C4-2B (cell line): ENCODE measurements at regions not wholly inside any gene's neighbourhood (a gene's known extent, or its start where the extent isn't known, plus 50 kb on each side); places are given as distances from the start of the nearest gene placed in this dataset.

ENCODE experiments used
- ZFX ChIP-seq: fragments of 450-650 bp; IDR thresholded peaks from 2 replicates; pipeline ENCODE4 v1.6.1; 2017
- TF ChIP-seq, protein P1 (sequence below): fragments of 450-650 bp; conservative IDR thresholded peaks from 2 replicates; pipeline ENCODE4 v1.5.1; 2017; ENCODE audit warnings: mild to moderate bottlenecking

DNA sequence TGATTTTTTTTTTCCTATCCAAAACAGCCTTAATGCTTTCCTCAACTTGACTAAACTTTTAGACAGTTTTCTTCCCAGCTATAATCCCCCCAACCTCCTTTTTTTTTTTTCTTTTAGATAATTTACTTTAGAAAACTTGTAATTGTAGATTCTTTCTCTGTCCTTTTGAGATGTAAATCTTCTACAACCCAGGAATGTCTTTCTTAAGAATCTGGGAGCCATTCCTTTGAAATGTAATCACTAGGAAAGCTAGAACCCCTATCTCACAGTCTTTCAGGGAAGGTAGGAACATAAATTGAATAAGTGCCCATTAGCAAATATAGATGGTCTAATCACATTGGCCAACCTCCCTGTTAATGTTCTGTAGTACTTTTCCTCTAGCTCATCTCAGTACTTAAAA is 285.4 kb downstream of the NUP35 start:
- TF ChIP-seq, protein P1, sequence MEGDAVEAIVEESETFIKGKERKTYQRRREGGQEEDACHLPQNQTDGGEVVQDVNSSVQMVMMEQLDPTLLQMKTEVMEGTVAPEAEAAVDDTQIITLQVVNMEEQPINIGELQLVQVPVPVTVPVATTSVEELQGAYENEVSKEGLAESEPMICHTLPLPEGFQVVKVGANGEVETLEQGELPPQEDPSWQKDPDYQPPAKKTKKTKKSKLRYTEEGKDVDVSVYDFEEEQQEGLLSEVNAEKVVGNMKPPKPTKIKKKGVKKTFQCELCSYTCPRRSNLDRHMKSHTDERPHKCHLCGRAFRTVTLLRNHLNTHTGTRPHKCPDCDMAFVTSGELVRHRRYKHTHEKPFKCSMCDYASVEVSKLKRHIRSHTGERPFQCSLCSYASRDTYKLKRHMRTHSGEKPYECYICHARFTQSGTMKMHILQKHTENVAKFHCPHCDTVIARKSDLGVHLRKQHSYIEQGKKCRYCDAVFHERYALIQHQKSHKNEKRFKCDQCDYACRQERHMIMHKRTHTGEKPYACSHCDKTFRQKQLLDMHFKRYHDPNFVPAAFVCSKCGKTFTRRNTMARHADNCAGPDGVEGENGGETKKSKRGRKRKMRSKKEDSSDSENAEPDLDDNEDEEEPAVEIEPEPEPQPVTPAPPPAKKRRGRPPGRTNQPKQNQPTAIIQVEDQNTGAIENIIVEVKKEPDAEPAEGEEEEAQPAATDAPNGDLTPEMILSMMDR, result no peak
- TF ChIP-seq ZFX, result no peak
